ENCODE measurements at regions not wholly inside any gene's neighbourhood (a gene's known extent, or its start where the extent isn't known, plus 50 kb on each side); places are given as distances from the start of the nearest gene placed in this dataset.
"Not testable (repeated sequence)": the region's sequence is repeated elsewhere in the genome, so short reads cannot be mapped to it uniquely, and the experiment has no call there.

GRCh38 chr10:121134711-121135110, 283.5 kb downstream of the WDR11 start:
- DNase-seq (no peak), ATAC-seq (no peak)
- TF ChIP-seq CTCF (IDR thresholded peaks at IDR 0.05), result no peak
- no peaks in the 10 kb centered on the region for H3K36me3 ChIP-seq
- no peaks in the 10 kb centered on the region for H3K9me3 ChIP-seq
- no peaks in the 10 kb centered on the region for H3K4me1 ChIP-seq
- intact Hi-C loops (cut with DNase I), result no loop called here
- H3K4me3 ChIP-seq, result no peak overlapping the region
- no peaks in the 10 kb centered on the region for H3K27me3 ChIP-seq
- H3K27ac ChIP-seq, result no peak overlapping the region

GRCh38 chr10:121135512-121135911, 284.4 kb downstream of the WDR11 start:
- no peaks in the 10 kb centered on the region for H3K27me3 ChIP-seq
- no peaks in the 10 kb centered on the region for H3K4me1 ChIP-seq
- DNase-seq (no peak), ATAC-seq (no peak)
- H3K4me3 ChIP-seq, result no peak overlapping the region
- H3K9me3 ChIP-seq, result no peaks in the 10 kb centered on the region
- no peak overlapping the region for H3K27ac ChIP-seq
- intact Hi-C loops (cut with DNase I), result no loop called here
- H3K36me3 ChIP-seq, result no peaks in the 10 kb centered on the region
- TF ChIP-seq CTCF (IDR thresholded peaks at IDR 0.05), result no peak

- Histone ChIP-seq H3K36me3 (no peaks in the 10 kb centered on the region), H3K27ac (no peak overlapping the region), H3K4me3 (no peak overlapping the region), H3K4me1 (no peaks in the 10 kb centered on the region), H3K9me3 (no peaks in the 10 kb centered on the region), H3K27me3 (no peaks in the 10 kb centered on the region)
- intact Hi-C loops (cut with DNase I), result no loop called here
- TF ChIP-seq CTCF (IDR thresholded peaks at IDR 0.05), result no peak
- DNase-seq, result no peak
- ATAC-seq, result no peak
Measured at GRCh38 chr10:121137533-121137932, 286.4 kb downstream of the WDR11 start.

- ATAC-seq (peak; percentile 44), DNase-seq (no peak)
- intact Hi-C loops (cut with DNase I), result no loop called here
- Histone ChIP-seq H3K27ac (no peak overlapping the region), H3K4me1 (no peaks in the 10 kb centered on the region), H3K36me3 (no peaks in the 10 kb centered on the region), H3K9me3 (no peaks in the 10 kb centered on the region), H3K4me3 (no peak overlapping the region), H3K27me3 (no peaks in the 10 kb centered on the region)
- no peak for TF ChIP-seq CTCF (IDR thresholded peaks at IDR 0.05)
Measured at GRCh38 chr10:121138112-121138860, 287.1 kb downstream of the WDR11 start.

- no peak for ATAC-seq
- Histone ChIP-seq H3K4me1 (no peaks in the 10 kb centered on the region), H3K27ac (no peak overlapping the region), H3K27me3 (no peaks in the 10 kb centered on the region), H3K4me3 (no peak overlapping the region), H3K9me3 (no peaks in the 10 kb centered on the region), H3K36me3 (no peaks in the 10 kb centered on the region)
- TF ChIP-seq CTCF (IDR thresholded peaks at IDR 0.05), result no peak
- intact Hi-C loops (cut with DNase I), result no loop called here
- DNase-seq, result no peak
Measured at GRCh38 chr10:121138918-121139317, 287.8 kb downstream of the WDR11 start.

GRCh38 chr10:121145802-121146395, 294.7 kb downstream of the WDR11 start:
- H3K4me3 ChIP-seq; DNase-seq; ATAC-seq; H3K4me1 ChIP-seq; H3K27me3 ChIP-seq; intact Hi-C loops (cut with DNase I); H3K27ac ChIP-seq; H3K9me3 ChIP-seq; H3K36me3 ChIP-seq: not testable (repeated sequence)

Measured in upper lobe of right lung (tissue), 1 donor.